ENCODE measurements at regions not wholly inside any gene's neighbourhood (a gene's known extent, or its start where the extent isn't known, plus 50 kb on each side); places are given as distances from the start of the nearest gene placed in this dataset.

DNA sequence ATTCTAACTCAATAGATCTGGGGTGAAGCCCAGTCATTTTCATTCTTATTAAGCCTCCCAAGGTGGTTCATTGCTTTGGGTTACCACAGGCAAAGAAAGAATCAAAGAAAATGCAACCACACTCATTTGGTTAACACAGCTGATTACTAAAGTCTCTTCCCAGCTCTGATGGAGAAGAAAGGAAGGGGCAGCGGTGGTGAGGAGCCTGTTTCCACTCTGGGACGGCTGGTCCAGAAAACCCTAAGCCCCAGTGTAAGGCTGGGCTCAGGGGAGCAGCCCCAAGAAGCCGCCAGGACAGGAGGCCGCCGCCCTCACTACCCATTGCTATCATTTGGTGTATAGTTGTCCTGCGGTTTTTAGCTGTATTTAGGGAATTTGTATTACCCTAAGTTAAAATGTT is 226.9 kb downstream of the CD83 start:
- no peak overlapping the region for H3K4me3 ChIP-seq (ENCODE audit: control insufficient read depth, low read depth, low read length)
- TF ChIP-seq, protein P1, sequence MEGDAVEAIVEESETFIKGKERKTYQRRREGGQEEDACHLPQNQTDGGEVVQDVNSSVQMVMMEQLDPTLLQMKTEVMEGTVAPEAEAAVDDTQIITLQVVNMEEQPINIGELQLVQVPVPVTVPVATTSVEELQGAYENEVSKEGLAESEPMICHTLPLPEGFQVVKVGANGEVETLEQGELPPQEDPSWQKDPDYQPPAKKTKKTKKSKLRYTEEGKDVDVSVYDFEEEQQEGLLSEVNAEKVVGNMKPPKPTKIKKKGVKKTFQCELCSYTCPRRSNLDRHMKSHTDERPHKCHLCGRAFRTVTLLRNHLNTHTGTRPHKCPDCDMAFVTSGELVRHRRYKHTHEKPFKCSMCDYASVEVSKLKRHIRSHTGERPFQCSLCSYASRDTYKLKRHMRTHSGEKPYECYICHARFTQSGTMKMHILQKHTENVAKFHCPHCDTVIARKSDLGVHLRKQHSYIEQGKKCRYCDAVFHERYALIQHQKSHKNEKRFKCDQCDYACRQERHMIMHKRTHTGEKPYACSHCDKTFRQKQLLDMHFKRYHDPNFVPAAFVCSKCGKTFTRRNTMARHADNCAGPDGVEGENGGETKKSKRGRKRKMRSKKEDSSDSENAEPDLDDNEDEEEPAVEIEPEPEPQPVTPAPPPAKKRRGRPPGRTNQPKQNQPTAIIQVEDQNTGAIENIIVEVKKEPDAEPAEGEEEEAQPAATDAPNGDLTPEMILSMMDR (IDR thresholded peaks at IDR 0.05; ENCODE audit: control insufficient read depth, insufficient read depth, low read depth, low read length, missing control alignments), result no peak
- no peak for DNase-seq (ENCODE audit: low read depth)

DNA sequence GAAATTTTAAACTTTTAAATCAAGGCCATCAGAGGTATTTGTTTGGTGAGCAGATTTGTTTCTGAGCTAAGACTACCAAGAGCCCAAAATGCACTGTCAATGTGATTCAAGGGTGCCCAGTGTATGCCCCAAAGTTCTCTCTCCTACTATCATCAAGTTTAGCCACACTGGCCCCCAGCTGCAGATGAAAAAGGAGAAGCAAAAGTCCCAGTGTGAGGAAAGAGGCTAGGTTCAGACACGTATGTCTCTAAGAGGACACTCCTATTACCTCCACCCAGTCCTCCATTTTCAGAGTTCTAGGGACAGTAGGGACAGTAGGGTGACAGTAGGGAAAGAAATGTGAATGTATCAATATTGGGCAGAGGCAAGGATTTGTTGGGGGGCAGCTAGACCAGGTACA is 230.8 kb downstream of the CD83 start:
- DNase-seq (ENCODE audit: low read depth), result no peak
- TF ChIP-seq, protein P1 (IDR thresholded peaks at IDR 0.05; ENCODE audit: control insufficient read depth, insufficient read depth, low read depth, low read length, missing control alignments), result no peak
- H3K4me3 ChIP-seq (ENCODE audit: control insufficient read depth, low read depth, low read length), result no peak overlapping the region

- H3K4me3 ChIP-seq (ENCODE audit: control insufficient read depth, low read depth, low read length), result no peak overlapping the region
- TF ChIP-seq, protein P1 (IDR thresholded peaks at IDR 0.05; ENCODE audit: control insufficient read depth, insufficient read depth, low read depth, low read length, missing control alignments), result no peak
- DNase-seq (ENCODE audit: low read depth), result no peak
Measured at GRCh38 chr6:14349507-14349906, 231.9 kb downstream of the CD83 start.

GRCh38 chr6:14350210-14350609 is 232.6 kb downstream of the CD83 start:
- TF ChIP-seq, protein P1 (IDR thresholded peaks at IDR 0.05; ENCODE audit: control insufficient read depth, insufficient read depth, low read depth, low read length, missing control alignments), result no peak
- DNase-seq (ENCODE audit: low read depth), result no peak
- no peak overlapping the region for H3K4me3 ChIP-seq (ENCODE audit: control insufficient read depth, low read depth, low read length)

DNA sequence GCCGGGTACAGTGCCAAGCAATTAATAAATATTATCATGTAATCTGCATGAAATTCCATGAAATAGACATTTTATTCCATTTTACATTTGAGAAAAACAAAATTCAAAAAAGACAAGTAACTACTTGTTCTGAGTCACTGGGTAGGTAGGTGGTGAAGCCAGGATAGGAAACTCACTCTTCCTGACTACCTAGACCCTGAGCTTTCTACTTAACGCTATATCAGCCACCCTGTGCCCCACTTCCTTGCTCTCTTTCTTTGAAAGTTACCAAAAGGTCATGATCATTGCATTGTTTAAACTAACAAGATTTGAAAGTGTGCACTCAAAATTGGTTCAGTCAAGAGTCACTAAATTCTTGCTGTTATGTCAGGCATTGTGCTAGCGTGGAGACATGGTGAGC is 235.7 kb downstream of the CD83 start:
- TF ChIP-seq, protein P1 (IDR thresholded peaks at IDR 0.05; ENCODE audit: control insufficient read depth, insufficient read depth, low read depth, low read length, missing control alignments), result no peak
- no peak overlapping the region for H3K4me3 ChIP-seq (ENCODE audit: control insufficient read depth, low read depth, low read length)
- no peak for DNase-seq (ENCODE audit: low read depth)

DNA sequence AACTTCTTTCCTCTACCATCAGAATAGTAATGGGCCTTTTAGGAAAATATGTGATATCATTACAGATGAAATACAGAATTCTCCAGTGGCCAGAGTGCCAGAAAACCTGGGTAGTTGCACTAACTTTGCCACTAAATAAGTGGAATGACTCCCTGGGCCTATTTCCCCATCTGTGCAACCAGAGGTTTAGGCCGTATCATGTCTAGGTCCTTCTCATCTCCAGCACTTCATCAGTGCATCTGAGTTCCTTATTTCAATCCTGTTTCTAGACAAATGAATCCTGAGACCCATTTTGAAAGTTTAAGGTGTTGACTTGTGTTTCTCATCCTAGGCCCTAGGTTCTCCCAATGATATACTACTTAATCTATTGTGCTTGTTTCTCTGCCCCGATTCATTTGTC is 236.2 kb downstream of the CD83 start:
- TF ChIP-seq, protein P1 (IDR thresholded peaks at IDR 0.05; ENCODE audit: control insufficient read depth, insufficient read depth, low read depth, low read length, missing control alignments), result no peak
- no peak for DNase-seq (ENCODE audit: low read depth)
- no peak overlapping the region for H3K4me3 ChIP-seq (ENCODE audit: control insufficient read depth, low read depth, low read length)
